WTC11 (cell line): ENCODE measurements at regions not wholly inside any gene's neighbourhood (a gene's known extent, or its start where the extent isn't known, plus 50 kb on each side); places are given as distances from the start of the nearest gene placed in this dataset.
A peak's percentile ranks its signal among the peaks of the same experiment; 100 is the strongest.

ENCODE experiments used
- ATAC-seq: fragments of 200-7000 bp; cut with Tn5 transposase; 2 replicates; pipeline ENCODE4 v1.10.0; 2021; ENCODE audit warnings: mild to moderate bottlenecking, moderate library complexity
- CTCF ChIA-PET: fragments of 300-600 bp; sonication (Branson Sonifier 250); formaldehyde crosslinking; loops from one replicate; lab custom pipeline; 2021; ENCODE audit warnings: antibody characterized with exemption; lab: Charles Lee
- POLR2A ChIA-PET: fragments of 350-600 bp; sonication (Branson Sonifier 250); formaldehyde crosslinking; loops from one replicate; lab custom pipeline; 2021; ENCODE audit warnings: antibody characterized with exemption; lab: Charles Lee
- DNase-seq: peaks from one replicate; pipeline ENCODE4 v3.0.0; 2021; ENCODE audit warnings: low spot score
- H3K27ac Mint-ChIP-seq: 2 replicates; pipeline ENCODE4 v1.8.0; 2021; ENCODE audit warnings: mixed read lengths
- H3K27me3 Mint-ChIP-seq: 2 replicates; pipeline ENCODE4 v1.8.0; 2021; ENCODE audit warnings: low read depth, mild to moderate bottlenecking, moderate library complexity, mixed read lengths
- H3K36me3 Mint-ChIP-seq: 2 replicates; pipeline ENCODE4 v1.8.0; 2021; ENCODE audit warnings: mixed read lengths
- H3K4me1 Mint-ChIP-seq: 2 replicates; pipeline ENCODE4 v1.8.0; 2022; ENCODE audit warnings: mixed read lengths
- H3K4me3 Mint-ChIP-seq: 2 replicates; pipeline ENCODE4 v1.8.0; 2021; ENCODE audit warnings: mild to moderate bottlenecking, moderate library complexity, mixed read lengths
- H3K9me3 Mint-ChIP-seq: 2 replicates; pipeline ENCODE4 v1.8.0; 2021; ENCODE audit warnings: mixed read lengths
- ARID4B ChIP-seq: sonication (generic); formaldehyde crosslinking; IDR thresholded peaks from 2 replicates; pipeline ENCODE4 v1.8.0; 2023; ENCODE audit warnings: missing genetic modification reagents, mild to moderate bottlenecking, borderline replicate concordance
- ATF6 ChIP-seq: sonication (generic); formaldehyde crosslinking; IDR thresholded peaks from 2 replicates; pipeline ENCODE4 v1.8.1; 2023; ENCODE audit warnings: mild to moderate bottlenecking, missing genetic modification reagents
- ERG ChIP-seq: fragments of 250-450 bp; sonication (Bioruptor Pico); IDR thresholded peaks from 2 replicates; pipeline ENCODE4 v1.8.0; 2021; ENCODE audit warnings: mild to moderate bottlenecking
- FOXK1 ChIP-seq: sonication (generic); formaldehyde crosslinking; IDR thresholded peaks from 2 replicates; pipeline ENCODE4 v1.8.0; 2022; ENCODE audit warnings: mild to moderate bottlenecking, moderate library complexity, missing genetic modification reagents
- FOXP1 ChIP-seq: sonication (generic); formaldehyde crosslinking; IDR thresholded peaks from 2 replicates; pipeline ENCODE4 v1.8.0; 2022; ENCODE audit warnings: missing genetic modification reagents, mild to moderate bottlenecking, moderate library complexity, borderline replicate concordance
- NFE2L1 ChIP-seq: sonication (generic); formaldehyde crosslinking; IDR thresholded peaks from 2 replicates; pipeline ENCODE4 v1.8.1; 2023; ENCODE audit warnings: missing genetic modification reagents
- NR3C1 ChIP-seq: sonication (generic); formaldehyde crosslinking; conservative IDR thresholded peaks from 2 replicates; pipeline ENCODE4 v1.8.1; 2023; ENCODE audit warnings: low read depth, mild to moderate bottlenecking, missing genetic modification reagents
- TEAD1 ChIP-seq: sonication (generic); formaldehyde crosslinking; IDR thresholded peaks from 2 replicates; pipeline ENCODE4 v1.8.0; 2022; ENCODE audit warnings: mild to moderate bottlenecking, missing genetic modification reagents
- ZNF263 ChIP-seq: sonication (generic); formaldehyde crosslinking; IDR thresholded peaks from 2 replicates; pipeline ENCODE4 v1.8.1; 2022; ENCODE audit warnings: low read depth, mild to moderate bottlenecking, moderate library complexity, missing genetic modification reagents
- ZNF423 ChIP-seq: fragments of 250-450 bp; sonication (Bioruptor Pico); IDR thresholded peaks from 2 replicates; pipeline ENCODE4 v2.1.2; 2022; ENCODE audit warnings: mild to moderate bottlenecking, moderate library complexity
- ZSCAN18 ChIP-seq: fragments of 250-450 bp; sonication (Bioruptor Pico); IDR thresholded peaks from 2 replicates; pipeline ENCODE4 v2.1.2; 2022; ENCODE audit warnings: mild to moderate bottlenecking, moderate library complexity
- TF ChIP-seq, protein P1 (sequence below): sonication (generic); formaldehyde crosslinking; IDR thresholded peaks from 2 replicates; pipeline ENCODE4 v1.8.0; 2023; ENCODE audit warnings: missing genetic modification reagents
- TF ChIP-seq, protein P2 (sequence below): sonication (generic); formaldehyde crosslinking; IDR thresholded peaks from 2 replicates; pipeline ENCODE4 v1.8.0; 2023; ENCODE audit warnings: mild to moderate bottlenecking, missing genetic modification reagents
- TF ChIP-seq, protein P3 (sequence below): sonication (generic); formaldehyde crosslinking; conservative IDR thresholded peaks from 2 replicates; pipeline ENCODE4 v1.8.1; 2023; ENCODE audit warnings: mild to moderate bottlenecking, low read depth, missing genetic modification reagents, moderate library complexity
- TF ChIP-seq, protein P4 (sequence below): sonication (generic); formaldehyde crosslinking; IDR thresholded peaks from 2 replicates; pipeline ENCODE4 v1.8.0; 2022; ENCODE audit warnings: missing genetic modification reagents

GRCh38 chr3:106540743-106541142 lies 671.9 kb upstream of the CBLB start (continued):
- TF ChIP-seq ERG: no peak
- no peak for TF ChIP-seq TEAD1 (CRISPR knock-in tag)
- no peak for TF ChIP-seq ZNF423 (CRISPR knock-in tag)
- no peak for TF ChIP-seq ARID4B (CRISPR knock-in tag)
- no peak for TF ChIP-seq NR3C1 (CRISPR knock-in tag)
- TF ChIP-seq, protein P1, sequence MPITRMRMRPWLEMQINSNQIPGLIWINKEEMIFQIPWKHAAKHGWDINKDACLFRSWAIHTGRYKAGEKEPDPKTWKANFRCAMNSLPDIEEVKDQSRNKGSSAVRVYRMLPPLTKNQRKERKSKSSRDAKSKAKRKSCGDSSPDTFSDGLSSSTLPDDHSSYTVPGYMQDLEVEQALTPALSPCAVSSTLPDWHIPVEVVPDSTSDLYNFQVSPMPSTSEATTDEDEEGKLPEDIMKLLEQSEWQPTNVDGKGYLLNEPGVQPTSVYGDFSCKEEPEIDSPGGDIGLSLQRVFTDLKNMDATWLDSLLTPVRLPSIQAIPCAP (CRISPR knock-in tag): no peak
- no peak for TF ChIP-seq NFE2L1 (CRISPR knock-in tag)
- no peak for TF ChIP-seq FOXP1 (CRISPR knock-in tag)
- TF ChIP-seq, protein P2, sequence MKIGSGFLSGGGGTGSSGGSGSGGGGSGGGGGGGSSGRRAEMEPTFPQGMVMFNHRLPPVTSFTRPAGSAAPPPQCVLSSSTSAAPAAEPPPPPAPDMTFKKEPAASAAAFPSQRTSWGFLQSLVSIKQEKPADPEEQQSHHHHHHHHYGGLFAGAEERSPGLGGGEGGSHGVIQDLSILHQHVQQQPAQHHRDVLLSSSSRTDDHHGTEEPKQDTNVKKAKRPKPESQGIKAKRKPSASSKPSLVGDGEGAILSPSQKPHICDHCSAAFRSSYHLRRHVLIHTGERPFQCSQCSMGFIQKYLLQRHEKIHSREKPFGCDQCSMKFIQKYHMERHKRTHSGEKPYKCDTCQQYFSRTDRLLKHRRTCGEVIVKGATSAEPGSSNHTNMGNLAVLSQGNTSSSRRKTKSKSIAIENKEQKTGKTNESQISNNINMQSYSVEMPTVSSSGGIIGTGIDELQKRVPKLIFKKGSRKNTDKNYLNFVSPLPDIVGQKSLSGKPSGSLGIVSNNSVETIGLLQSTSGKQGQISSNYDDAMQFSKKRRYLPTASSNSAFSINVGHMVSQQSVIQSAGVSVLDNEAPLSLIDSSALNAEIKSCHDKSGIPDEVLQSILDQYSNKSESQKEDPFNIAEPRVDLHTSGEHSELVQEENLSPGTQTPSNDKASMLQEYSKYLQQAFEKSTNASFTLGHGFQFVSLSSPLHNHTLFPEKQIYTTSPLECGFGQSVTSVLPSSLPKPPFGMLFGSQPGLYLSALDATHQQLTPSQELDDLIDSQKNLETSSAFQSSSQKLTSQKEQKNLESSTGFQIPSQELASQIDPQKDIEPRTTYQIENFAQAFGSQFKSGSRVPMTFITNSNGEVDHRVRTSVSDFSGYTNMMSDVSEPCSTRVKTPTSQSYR (CRISPR knock-in tag): no peak
- TF ChIP-seq ZNF263 (CRISPR knock-in tag): no peak
- no peak for TF ChIP-seq FOXK1 (CRISPR knock-in tag)

- Mint-ChIP-seq H3K27ac (no peak overlapping the region), H3K36me3 (peaks cover 51% of the 10 kb centered on the region), H3K9me3 (peaks cover 57% of the 10 kb centered on the region), H3K4me1 (peaks cover 19% of the 10 kb centered on the region), H3K27me3 (no peaks in the 10 kb centered on the region; the same call in 1 of the 2 replicates), H3K4me3 (no peak overlapping the region)
- peak; percentile 16 for DNase-seq
- CTCF ChIA-PET: interaction anchor here (1.4 to 2.2 kb wide), 2 partner anchors 68 to 522 kb away, joined by 3 to 6 read pairs; no protein-coding TSS in a partner anchor
- POLR2A ChIA-PET: no interaction called here
- peak; percentile 46; the same call in 1 of the 2 replicates for ATAC-seq
- TF ChIP-seq ZSCAN18 (CRISPR knock-in tag) (no peak), ATF6 (CRISPR knock-in tag) (no peak)
- TF ChIP-seq, protein P3, sequence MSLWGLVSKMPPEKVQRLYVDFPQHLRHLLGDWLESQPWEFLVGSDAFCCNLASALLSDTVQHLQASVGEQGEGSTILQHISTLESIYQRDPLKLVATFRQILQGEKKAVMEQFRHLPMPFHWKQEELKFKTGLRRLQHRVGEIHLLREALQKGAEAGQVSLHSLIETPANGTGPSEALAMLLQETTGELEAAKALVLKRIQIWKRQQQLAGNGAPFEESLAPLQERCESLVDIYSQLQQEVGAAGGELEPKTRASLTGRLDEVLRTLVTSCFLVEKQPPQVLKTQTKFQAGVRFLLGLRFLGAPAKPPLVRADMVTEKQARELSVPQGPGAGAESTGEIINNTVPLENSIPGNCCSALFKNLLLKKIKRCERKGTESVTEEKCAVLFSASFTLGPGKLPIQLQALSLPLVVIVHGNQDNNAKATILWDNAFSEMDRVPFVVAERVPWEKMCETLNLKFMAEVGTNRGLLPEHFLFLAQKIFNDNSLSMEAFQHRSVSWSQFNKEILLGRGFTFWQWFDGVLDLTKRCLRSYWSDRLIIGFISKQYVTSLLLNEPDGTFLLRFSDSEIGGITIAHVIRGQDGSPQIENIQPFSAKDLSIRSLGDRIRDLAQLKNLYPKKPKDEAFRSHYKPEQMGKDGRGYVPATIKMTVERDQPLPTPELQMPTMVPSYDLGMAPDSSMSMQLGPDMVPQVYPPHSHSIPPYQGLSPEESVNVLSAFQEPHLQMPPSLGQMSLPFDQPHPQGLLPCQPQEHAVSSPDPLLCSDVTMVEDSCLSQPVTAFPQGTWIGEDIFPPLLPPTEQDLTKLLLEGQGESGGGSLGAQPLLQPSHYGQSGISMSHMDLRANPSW: no peak
- TF ChIP-seq, protein P4, sequence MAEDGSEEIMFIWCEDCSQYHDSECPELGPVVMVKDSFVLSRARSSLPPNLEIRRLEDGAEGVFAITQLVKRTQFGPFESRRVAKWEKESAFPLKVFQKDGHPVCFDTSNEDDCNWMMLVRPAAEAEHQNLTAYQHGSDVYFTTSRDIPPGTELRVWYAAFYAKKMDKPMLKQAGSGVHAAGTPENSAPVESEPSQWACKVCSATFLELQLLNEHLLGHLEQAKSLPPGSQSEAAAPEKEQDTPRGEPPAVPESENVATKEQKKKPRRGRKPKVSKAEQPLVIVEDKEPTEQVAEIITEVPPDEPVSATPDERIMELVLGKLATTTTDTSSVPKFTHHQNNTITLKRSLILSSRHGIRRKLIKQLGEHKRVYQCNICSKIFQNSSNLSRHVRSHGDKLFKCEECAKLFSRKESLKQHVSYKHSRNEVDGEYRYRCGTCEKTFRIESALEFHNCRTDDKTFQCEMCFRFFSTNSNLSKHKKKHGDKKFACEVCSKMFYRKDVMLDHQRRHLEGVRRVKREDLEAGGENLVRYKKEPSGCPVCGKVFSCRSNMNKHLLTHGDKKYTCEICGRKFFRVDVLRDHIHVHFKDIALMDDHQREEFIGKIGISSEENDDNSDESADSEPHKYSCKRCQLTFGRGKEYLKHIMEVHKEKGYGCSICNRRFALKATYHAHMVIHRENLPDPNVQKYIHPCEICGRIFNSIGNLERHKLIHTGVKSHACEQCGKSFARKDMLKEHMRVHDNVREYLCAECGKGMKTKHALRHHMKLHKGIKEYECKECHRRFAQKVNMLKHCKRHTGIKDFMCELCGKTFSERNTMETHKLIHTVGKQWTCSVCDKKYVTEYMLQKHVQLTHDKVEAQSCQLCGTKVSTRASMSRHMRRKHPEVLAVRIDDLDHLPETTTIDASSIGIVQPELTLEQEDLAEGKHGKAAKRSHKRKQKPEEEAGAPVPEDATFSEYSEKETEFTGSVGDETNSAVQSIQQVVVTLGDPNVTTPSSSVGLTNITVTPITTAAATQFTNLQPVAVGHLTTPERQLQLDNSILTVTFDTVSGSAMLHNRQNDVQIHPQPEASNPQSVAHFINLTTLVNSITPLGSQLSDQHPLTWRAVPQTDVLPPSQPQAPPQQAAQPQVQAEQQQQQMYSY (CRISPR knock-in tag): no peak
Observed at GRCh38 chr3:106542101-106542769, 673.4 kb upstream of the CBLB start.
